ENCODE measurements at regions not wholly inside any gene's neighbourhood (a gene's known extent, or its start where the extent isn't known, plus 50 kb on each side); places are given as distances from the start of the nearest gene placed in this dataset.

GRCh38 chrX:43064096-43064495 lies 286.1 kb upstream of the PPP1R2C start:
- TF ChIP-seq CTCF (IDR thresholded peaks at IDR 0.05; ENCODE audit: borderline replicate concordance, extremely low read depth, low read length, poor library complexity, severe bottlenecking) (no peak), EZH2 (IDR thresholded peaks at IDR 0.05; ENCODE audit: borderline replicate concordance, low read depth, low read length, severe bottlenecking) (no peak)
